SK-N-SH (cell line): ENCODE measurements at regions not wholly inside any gene's neighbourhood (a gene's known extent, or its start where the extent isn't known, plus 50 kb on each side); places are given as distances from the start of the nearest gene placed in this dataset.

ENCODE experiments used
- CTCF ChIA-PET: fragments of 300-600, 350-600 bp; formaldehyde crosslinking; extraction: SDS; loops from one replicate; lab custom pipeline; 2021; lab: Yijun Ruan, JAX
- POLR2A ChIA-PET: fragments of 350-600 bp; sonication (Branson Sonifier 250); formaldehyde crosslinking; extraction: SDS; loops from one replicate; lab custom pipeline; 2020; ENCODE audit warnings: antibody characterized with exemption, inconsistent platforms; lab: Yijun Ruan, JAX
- DNase-seq: peaks from one replicate; pipeline ENCODE4 v3.0.0; 2012
- H2AFZ ChIP-seq: fragments of 200-600 bp; sonication (generic); 2 replicates; pipeline ENCODE4 v1.8.1; 2016; ENCODE audit warnings: antibody characterized with exemption, mild to moderate bottlenecking, low read depth
- H3F3A ChIP-seq: fragments of 200-600 bp; sonication (generic); replicated peaks from 2 replicates; pipeline ENCODE3; 2016; ENCODE audit warnings: antibody characterized with exemption, mild to moderate bottlenecking; ENCODE audit not compliant: insufficient read depth
- H3K27ac ChIP-seq, 2 experiments: fragments of 200-500 bp in 1 of 2; fragments of 200-600 bp in 1 of 2; sonication (Bioruptor generic) in 1 of 2; sonication (generic), shearing (Covaris generic) in 1 of 2; 2 replicates each; pipeline versions ENCODE4 v1.5.1 to v1.6.1; 2014 to 2016; ENCODE audit warnings: low read depth in 2 of 2, inconsistent platforms in 1 of 2, low read length in 1 of 2, mild to moderate bottlenecking in 1 of 2, mixed read lengths in 1 of 2
- H3K27me3 ChIP-seq: fragments of 200-600 bp; sonication (generic), shearing (Covaris generic); 2 replicates; pipeline ENCODE4 v1.6.1; 2016; ENCODE audit warnings: mixed run types; ENCODE audit not compliant: insufficient read depth
- H3K36me3 ChIP-seq, 2 experiments: fragments of 200-500 bp in 1 of 2; fragments of 200-600 bp in 1 of 2; sonication (Bioruptor generic) in 1 of 2; sonication (generic) in 1 of 2; replicated peaks in 1 of 2; 2 replicates each; pipeline versions ENCODE3 to v1.5.1; 2014 to 2016; ENCODE audit warnings: low read length in 1 of 2, mild to moderate bottlenecking in 1 of 2; ENCODE audit not compliant: insufficient read depth in 2 of 2, control insufficient read depth in 1 of 2
- H3K4me1 ChIP-seq, 2 experiments: fragments of 200-500 bp in 1 of 2; fragments of 200-600 bp in 1 of 2; sonication (Bioruptor generic) in 1 of 2; sonication (generic), shearing (Covaris generic) in 1 of 2; 2 replicates each; pipeline versions ENCODE4 v1.5.1 to v1.6.1; 2014 to 2016; ENCODE audit warnings: low read depth in 1 of 2, low read length in 1 of 2, mixed run types in 1 of 2; ENCODE audit not compliant: insufficient read depth in 2 of 2, control insufficient read depth in 1 of 2
- H3K4me2 ChIP-seq: fragments of 200-600 bp; sonication (generic), shearing (Covaris generic); 2 replicates; pipeline ENCODE4 v1.6.1; 2017; ENCODE audit warnings: mixed run types
- H3K4me3 ChIP-seq, 2 experiments: fragments of 200-500 bp in 1 of 2; fragments of 200-600 bp in 1 of 2; sonication (Bioruptor generic) in 1 of 2; sonication (generic), shearing (Covaris generic) in 1 of 2; 2 replicates each; pipeline versions ENCODE4 v1.5.1 to v1.8.1; 2014 to 2016; ENCODE audit warnings: low read depth in 2 of 2, inconsistent platforms in 1 of 2, low read length in 1 of 2, mild to moderate bottlenecking in 1 of 2, mixed read lengths in 1 of 2, moderate library complexity in 1 of 2
- H3K79me2 ChIP-seq: fragments of 200-600 bp; sonication (generic); 2 replicates; pipeline ENCODE4 v1.8.1; 2017; ENCODE audit warnings: mild to moderate bottlenecking; ENCODE audit not compliant: insufficient read depth
- H3K9ac ChIP-seq: fragments of 200-600 bp; sonication (generic); 2 replicates; pipeline ENCODE4 v1.6.1; 2017; ENCODE audit warnings: mixed run types
- H3K9me2 ChIP-seq: fragments of 200-600 bp; sonication (generic); 2 replicates; pipeline ENCODE4 v1.6.1; 2017; ENCODE audit warnings: mixed run types
- H3K9me3 ChIP-seq: fragments of 200-600 bp; sonication (generic); 2 replicates; pipeline ENCODE4 v1.6.1; 2017; ENCODE audit warnings: mixed run types, mild to moderate bottlenecking, moderate library complexity
- H4K20me1 ChIP-seq: fragments of 200-600 bp; sonication (generic); 2 replicates; pipeline ENCODE4 v1.6.1; 2017; ENCODE audit warnings: mild to moderate bottlenecking, mixed run types; ENCODE audit not compliant: insufficient read depth
- ELF1 ChIP-seq: IDR thresholded peaks from 2 replicates; pipeline ENCODE4 v1.4.0; 2012
- EP300 ChIP-seq, 2 experiments: IDR thresholded peaks; 2 replicates each; pipeline versions ENCODE4 v1.4.0 to v1.6.1; 2012; ENCODE audit warnings: borderline replicate concordance in 1 of 2, low read depth in 1 of 2, low read length in 1 of 2
- EZH2phosphoT487 ChIP-seq: fragments of 200-600 bp; sonication (generic); IDR thresholded peaks from 2 replicates; pipeline ENCODE4 v1.6.1; 2017; ENCODE audit warnings: low read depth, mixed run types, mild to moderate bottlenecking, antibody characterized with exemption, moderate library complexity, borderline replicate concordance
- FOXJ3 ChIP-seq: sonication (generic); formaldehyde crosslinking; IDR thresholded peaks from 2 replicates; pipeline ENCODE4 v1.5.1; 2020; ENCODE audit warnings: mild to moderate bottlenecking, missing genetic modification reagents
- FOXM1 ChIP-seq: IDR thresholded peaks from 2 replicates; pipeline ENCODE4 v1.4.0; 2012; ENCODE audit warnings: low read depth, mild to moderate bottlenecking
- GABPA ChIP-seq: IDR thresholded peaks from 2 replicates; pipeline ENCODE4 v1.4.0; 2012; ENCODE audit warnings: low read depth, mild to moderate bottlenecking
- GATA2 ChIP-seq: sonication (generic); formaldehyde crosslinking; IDR thresholded peaks from 2 replicates; pipeline ENCODE4 v1.5.0; 2020; ENCODE audit warnings: mild to moderate bottlenecking, missing genetic modification reagents
- JUND ChIP-seq: IDR thresholded peaks from 2 replicates; pipeline ENCODE4 v1.4.0; 2012
- MEF2A ChIP-seq: IDR thresholded peaks from 2 replicates; pipeline ENCODE4 v1.4.0; 2012; ENCODE audit warnings: low read depth, borderline replicate concordance
- MXI1 ChIP-seq: IDR thresholded peaks from 2 replicates; pipeline ENCODE4 v1.6.1; 2012; ENCODE audit warnings: mild to moderate bottlenecking, low read depth, low read length, improper control_type of control experiment
- NRF1 ChIP-seq: IDR thresholded peaks from 2 replicates; pipeline ENCODE4 v1.6.1; 2012; ENCODE audit warnings: low read depth, mild to moderate bottlenecking, low read length
- REST ChIP-seq: IDR thresholded peaks from 2 replicates; pipeline ENCODE4 v1.6.1; 2012; ENCODE audit warnings: mild to moderate bottlenecking, low read depth, low read length, moderate library complexity
- RXRA ChIP-seq: IDR thresholded peaks from 2 replicates; pipeline ENCODE4 v1.4.0; 2012; ENCODE audit warnings: low read depth, mild to moderate bottlenecking, borderline replicate concordance
- SIN3A ChIP-seq: IDR thresholded peaks from 2 replicates; pipeline ENCODE4 v1.6.1; 2012; ENCODE audit warnings: low read depth, mild to moderate bottlenecking, low read length, moderate library complexity, borderline replicate concordance
- SMC3 ChIP-seq: IDR thresholded peaks from 2 replicates; pipeline ENCODE4 v1.6.1; 2012; ENCODE audit warnings: low read depth, low read length, improper control_type of control experiment
- TCF12 ChIP-seq: IDR thresholded peaks from 2 replicates; pipeline ENCODE4 v1.4.0; 2012
- ZBTB33 ChIP-seq: IDR thresholded peaks from 2 replicates; pipeline ENCODE4 v1.4.0; 2012; ENCODE audit warnings: low read depth, borderline replicate concordance
- WGBS: methylation state at CpG from one replicate; pipeline ENCODE4 v1.1.6; 2017; ENCODE audit warnings: low lambda C conversion rate; 5-methylcytosine and 5-hydroxymethylcytosine counted together

- Histone ChIP-seq H3K4me2 (no peak overlapping the region), H3K9ac (no peak overlapping the region), H3K79me2 (no peaks in the 10 kb centered on the region), H3K4me1 (no peaks in the 10 kb centered on the region), H3K27ac (no peak overlapping the region), H3K9me2 (no peaks in the 10 kb centered on the region), H2AFZ (no peak overlapping the region), H3K27me3 (no peaks in the 10 kb centered on the region), H3K36me3 (no peaks in the 10 kb centered on the region), H3K4me3 (no peak overlapping the region), H3F3A (no peaks in the 10 kb centered on the region), H3K9me3 (no peaks in the 10 kb centered on the region), H4K20me1 (no peaks in the 10 kb centered on the region)
- 13% methylated on average over 16 of the region's 40 CpGs for WGBS
- TF ChIP-seq EZH2phosphoT487 (no peak), MEF2A (no peak), MXI1 (no peak), GABPA (no peak), SMC3 (no peak), ZBTB33 (no peak)
- CTCF ChIA-PET, result interaction anchor here (1.2 kb wide), 1 partner anchor 14 kb away, joined by 3 read pairs; no protein-coding TSS in a partner anchor
- POLR2A ChIA-PET, result no interaction called here
- DNase-seq, result no peak
Observed at GRCh38 chr19:27909185-27909840, 1303.6 kb downstream of the UQCRFS1 start.

GRCh38 chr19:27906081-27906480, 1306.9 kb downstream of the UQCRFS1 start:
- no peaks in the 10 kb centered on the region for H3K79me2 ChIP-seq
- no peak for TF ChIP-seq JUND
- TF ChIP-seq SIN3A, result no peak
- TF ChIP-seq EZH2phosphoT487, result no peak
- TF ChIP-seq NRF1, result no peak
- no peak for TF ChIP-seq GATA2 (CRISPR knock-in tag)
- no peak for TF ChIP-seq TCF12
- no peak for TF ChIP-seq ELF1
- TF ChIP-seq EP300 (IDR thresholded peaks at IDR 0.05; ENCODE audit: borderline replicate concordance in 1 of 2, low read depth in 1 of 2, low read length in 1 of 2), result no peak
- no peak for TF ChIP-seq REST
- TF ChIP-seq RXRA, result no peak
- TF ChIP-seq FOXM1, result no peak
- TF ChIP-seq FOXJ3 (CRISPR knock-in tag), result no peak
- no peaks in the 10 kb centered on the region for H3K4me1 ChIP-seq
- CTCF ChIA-PET, result no interaction called here
- H3K27me3 ChIP-seq, result no peaks in the 10 kb centered on the region
- H3K4me3 ChIP-seq, result no peak overlapping the region
- no peak overlapping the region for H2AFZ ChIP-seq
- DNase-seq, result no peak
- H3K4me2 ChIP-seq, result no peak overlapping the region
- H3K9ac ChIP-seq, result no peak overlapping the region
- H4K20me1 ChIP-seq, result no peaks in the 10 kb centered on the region
- no peaks in the 10 kb centered on the region for H3K9me2 ChIP-seq
- POLR2A ChIA-PET, result no interaction called here
- H3K9me3 ChIP-seq, result no peaks in the 10 kb centered on the region
- H3K27ac ChIP-seq, result no peak overlapping the region
- WGBS, result 0% methylated on average over 4 of the region's 4 CpGs
- H3F3A ChIP-seq, result no peaks in the 10 kb centered on the region
- H3K36me3 ChIP-seq, result no peaks in the 10 kb centered on the region
